NCI-H1092 (cell line): ENCODE measurements at regions not wholly inside any gene's neighbourhood (a gene's known extent, or its start where the extent isn't known, plus 50 kb on each side); places are given as distances from the start of the nearest gene placed in this dataset.
"Not testable (repeated sequence)": the region's sequence is repeated elsewhere in the genome, so short reads cannot be mapped to it uniquely, and the experiment has no call there.

Source experiments
- DNase-seq: peaks from one replicate; lab custom pipeline; 2025; lab: John Stamatoyannopoulos, UW

DNA sequence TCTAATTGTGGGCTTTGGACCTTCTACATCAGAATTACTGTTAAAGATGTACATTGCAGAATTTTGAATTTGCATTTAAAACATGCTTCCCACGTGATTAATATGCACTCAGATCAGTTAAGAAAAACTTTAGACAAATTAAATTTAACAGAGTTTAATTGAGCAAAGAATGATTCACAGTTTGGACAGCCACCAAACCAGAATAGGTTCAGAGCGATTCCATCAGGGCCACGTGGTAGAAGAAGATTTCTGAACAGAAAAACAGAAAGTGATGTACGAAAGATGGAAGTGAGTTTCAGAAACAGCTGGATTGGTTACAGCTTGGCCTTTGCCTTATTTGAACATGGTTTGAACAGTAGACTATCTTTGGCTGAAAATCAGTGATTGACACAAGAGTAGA, 704.2 kb upstream of the MAP3K7 start:
- no peak for DNase-seq

DNA sequence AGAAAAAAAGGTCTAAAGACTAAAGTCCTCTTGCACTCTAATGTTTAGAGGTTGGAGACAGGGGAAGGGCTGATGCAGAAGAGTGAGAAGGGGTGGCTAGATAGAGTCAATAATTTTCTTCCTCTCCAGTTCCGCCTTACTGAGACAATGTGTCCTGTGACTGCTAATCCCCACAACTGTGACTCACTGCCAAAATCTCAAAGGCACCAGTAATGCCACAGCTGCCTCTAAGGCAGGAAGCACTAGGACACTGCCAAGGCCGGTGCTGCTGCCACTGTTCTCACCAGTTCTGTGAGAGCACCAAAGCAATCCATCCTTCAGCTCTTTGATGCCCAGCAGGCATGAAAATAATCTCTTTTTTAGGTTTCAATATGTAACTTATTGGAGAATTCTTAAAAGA, 701.9 kb upstream of the MAP3K7 start:
- no peak for DNase-seq

DNA sequence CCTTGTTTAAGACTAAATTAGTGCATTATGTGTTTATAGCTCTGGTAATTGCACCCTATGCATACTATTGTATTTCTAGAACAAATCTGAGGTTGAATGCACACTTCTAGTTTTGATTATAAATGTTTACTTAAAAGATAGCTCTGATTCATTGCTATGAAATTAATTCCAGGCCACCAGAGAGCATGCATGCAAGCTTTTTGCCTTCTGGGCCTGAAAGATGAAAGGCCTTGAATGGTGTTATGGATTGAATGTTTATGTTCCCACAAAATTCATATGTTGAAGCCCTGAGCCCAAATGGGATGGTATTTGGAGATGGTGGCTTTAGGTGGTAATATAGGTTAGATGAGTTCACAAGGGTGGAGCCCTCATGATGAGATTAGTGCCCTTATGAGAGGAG, 695.0 kb upstream of the MAP3K7 start:
- DNase-seq: no peak

DNA sequence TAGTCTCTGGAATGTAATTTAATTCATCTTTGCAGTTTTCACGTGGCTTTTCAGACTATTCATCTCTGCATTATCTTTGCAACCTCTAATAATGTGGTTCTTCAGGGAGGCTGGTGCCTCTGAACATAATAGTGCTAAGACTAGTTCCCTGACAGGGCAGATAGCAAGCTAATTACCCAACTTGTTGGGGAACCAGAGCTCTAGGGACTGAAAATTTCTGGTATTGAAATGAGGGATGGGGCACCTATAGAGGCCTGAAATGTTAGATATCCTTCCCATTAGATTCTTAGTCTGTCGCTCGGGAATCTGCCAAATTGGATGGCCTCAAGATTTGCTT, 693.6 kb upstream of the MAP3K7 start:
- no peak for DNase-seq

DNA sequence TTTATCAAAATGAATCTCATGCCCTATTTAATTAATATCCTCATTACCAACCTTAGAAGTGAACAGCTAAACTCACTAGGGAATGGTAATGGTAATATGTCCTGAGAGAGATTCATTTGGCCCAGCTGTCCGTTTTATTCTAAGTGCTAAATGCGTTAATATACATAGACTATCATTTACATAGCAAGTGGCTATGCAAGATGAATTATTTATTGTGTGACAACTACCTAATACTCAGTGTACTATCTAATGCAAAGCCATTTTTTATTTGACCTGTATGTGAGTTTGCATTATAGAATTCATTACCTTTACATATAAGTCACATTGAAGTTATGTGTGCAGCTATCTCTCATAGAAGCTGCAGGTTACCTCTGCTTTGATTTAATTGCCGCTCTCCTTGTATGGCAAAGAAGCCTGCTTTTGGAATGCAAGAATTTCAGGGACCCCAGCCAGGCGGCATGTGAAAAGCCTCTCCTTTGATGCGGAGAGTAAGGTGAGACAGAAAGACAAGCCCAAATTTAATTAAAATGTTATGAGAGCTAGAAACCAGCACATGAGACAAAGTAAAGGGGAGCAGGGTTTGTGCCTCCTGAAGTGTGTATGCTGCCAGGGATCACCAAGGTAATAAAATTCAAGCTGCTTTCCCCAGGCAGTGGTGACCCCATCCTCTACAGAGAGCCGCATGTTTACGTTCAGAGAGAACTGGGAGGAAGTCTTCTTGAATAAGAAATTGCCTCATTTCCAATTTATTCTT, 693.0 kb upstream of the MAP3K7 start:
- no peak for DNase-seq

DNA sequence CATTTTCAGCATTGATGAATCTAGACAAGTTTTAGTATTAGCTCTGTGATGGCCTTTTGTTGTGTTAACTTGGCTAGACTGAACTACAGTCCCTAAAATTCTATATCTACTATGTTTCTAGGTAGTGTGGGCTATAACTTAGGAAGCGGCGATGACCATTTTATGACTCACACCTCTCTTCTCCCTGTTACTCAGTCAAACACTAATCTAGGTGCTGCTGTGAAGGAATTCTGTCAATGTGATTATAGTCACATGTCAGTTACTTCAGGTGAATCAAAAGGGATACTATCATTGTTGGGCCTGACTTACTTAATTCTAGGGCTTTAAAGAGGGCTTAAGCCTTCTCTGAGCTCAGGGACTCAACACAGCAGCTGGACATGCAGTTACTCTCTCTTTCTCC, 691.5 kb upstream of the MAP3K7 start:
- DNase-seq: no peak

DNA sequence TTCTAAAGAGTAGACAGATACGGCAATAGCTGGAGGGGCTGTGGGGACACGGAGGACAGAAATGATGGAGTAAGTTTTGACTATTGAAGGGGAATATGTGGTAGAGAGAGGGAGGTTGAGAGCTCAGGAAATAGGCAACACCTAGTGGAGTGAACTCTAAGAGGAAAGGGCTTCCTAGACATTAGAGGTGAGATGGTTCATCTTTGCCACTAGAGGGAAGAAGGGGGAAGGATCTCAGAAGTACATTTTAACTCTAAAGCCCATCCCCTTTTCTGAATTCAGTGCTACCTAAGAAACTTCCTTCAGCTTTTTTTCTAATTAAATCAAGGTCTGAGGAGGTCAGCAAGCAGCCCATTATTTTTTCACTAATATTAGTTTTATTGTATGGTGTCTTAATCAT, 689.4 kb upstream of the MAP3K7 start:
- no peak for DNase-seq

DNA sequence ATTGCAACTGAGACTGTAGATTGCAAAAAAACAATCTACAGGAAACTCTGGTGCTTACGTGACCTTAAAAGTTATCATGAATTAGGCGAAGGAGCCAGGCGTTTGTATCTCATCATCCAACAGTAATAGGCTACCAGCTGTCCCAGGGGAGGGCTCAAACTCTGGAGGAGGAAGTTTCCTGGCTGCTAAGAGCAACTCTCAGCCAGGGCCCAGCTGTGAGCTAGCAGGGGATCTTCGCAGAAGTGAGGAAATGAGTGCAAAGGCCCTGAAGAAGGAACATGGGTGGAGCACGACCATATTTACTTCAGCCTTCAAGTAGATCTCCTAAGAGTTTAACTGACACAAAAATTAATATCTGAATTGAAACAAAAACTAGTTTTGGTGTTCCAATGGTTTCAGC, 686.9 kb upstream of the MAP3K7 start:
- DNase-seq: no peak

DNA sequence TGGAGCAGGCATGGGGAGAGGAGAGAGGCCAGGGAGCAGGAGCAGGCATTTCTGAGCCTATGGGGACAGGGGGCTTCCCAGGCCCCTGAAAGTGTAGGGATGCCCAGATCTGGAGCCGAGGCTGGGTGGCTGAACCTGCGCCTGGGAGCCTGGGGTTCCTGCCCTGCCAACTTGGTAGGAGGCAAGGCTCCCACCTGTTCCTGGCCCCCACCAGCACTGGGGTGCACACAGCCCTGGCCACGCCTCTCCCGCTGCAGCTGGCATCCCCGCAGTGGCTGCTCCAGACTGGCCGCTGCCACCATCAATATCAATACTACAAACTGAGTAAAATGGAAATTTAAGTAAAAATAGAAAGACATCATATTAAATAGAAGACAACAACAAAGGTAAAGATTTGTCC, 684.9 kb upstream of the MAP3K7 start:
- no peak for DNase-seq

DNA sequence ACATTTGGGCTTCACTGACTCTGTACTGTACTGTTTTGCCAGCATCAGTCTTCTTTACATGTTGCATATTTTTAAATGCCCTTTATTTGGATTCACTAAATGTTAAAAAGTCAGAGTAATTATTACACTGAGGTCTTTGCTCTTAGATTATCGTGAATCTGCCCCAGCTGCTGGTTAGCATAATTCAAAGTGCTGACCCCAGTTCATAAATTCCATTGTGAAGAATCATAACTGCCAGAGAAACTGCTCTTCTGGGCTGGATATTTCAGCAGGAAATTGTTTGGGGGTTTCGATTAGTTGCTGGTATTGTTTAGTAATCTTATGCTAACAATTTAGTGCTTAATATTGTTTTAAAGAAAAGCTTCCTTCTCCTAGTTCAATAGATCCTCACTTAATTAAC, 682.1 kb upstream of the MAP3K7 start:
- DNase-seq: no peak

DNA sequence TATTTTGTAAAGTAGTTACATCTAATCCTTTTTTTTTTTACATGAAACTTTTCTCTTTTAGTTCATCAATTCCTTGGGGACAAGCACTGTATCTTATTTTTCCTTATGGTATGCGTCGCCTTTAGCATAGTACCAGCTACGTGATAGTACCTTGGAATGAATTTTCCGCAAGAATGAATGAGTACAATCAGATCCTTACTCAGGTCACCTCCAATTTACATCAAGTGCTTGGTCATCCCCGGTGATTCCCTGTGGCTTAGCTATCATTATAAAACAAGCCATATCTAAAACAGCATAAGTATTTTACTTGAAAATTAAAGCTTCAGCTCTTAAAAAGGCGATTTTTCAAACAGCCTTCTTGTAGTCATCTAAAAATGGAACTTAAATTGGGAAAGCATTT, 680.4 kb upstream of the MAP3K7 start:
- DNase-seq: no peak

DNA sequence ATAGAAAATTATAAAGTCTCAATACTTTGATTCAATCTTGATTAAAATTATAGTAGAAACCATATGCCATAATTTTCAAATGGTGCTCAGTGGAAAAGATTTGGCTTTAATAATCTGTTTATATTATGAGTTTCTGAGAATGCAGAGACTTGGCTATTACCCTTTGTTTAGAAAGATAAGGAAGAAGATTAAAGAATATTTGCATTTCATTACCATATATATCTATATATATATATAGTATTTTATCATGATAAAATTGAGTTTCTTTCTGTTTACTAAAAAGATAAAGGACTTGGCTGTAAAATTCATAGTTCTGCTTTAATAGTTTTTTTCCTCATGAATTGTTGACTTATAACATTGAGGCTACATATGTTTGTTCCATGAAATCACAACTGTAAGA, 679.3 kb upstream of the MAP3K7 start:
- DNase-seq: no peak

DNA sequence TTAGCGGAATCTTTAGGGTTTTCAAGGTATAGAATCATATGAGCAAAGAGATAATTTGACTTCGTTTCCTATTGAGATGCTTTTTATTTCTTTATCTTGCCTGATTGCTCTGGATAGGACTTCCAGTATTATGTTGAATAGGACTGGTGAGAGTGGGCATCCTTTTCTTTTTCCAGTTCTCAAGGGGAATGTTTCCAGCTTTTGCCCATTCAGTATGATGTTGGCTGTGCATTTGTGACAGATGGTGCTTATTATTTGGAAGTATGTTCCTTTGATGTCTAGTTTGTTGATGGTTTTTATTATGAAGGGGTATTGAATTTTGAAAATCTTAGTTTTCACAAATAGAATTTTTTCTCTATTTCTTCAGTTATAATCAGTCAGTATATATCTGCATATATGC, 656.6 kb upstream of the MAP3K7 start:
- DNase-seq: no peak

DNA sequence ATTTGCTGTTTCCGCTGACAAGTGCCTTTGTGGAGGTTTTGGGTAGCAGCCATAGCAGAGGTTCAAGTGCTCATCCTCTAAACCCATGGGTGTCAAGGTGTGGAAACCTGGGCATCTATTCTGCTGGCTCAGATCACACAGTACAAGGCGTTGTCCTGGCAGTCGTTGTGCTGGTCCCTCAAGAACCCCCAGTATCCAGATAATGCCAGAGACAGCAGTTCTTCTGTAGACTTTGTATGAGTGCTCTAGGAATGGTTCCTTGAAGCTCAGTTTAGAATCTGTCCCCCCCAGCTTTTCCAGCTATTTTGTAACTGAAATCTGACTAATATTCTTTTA, 655.7 kb upstream of the MAP3K7 start:
- DNase-seq: no peak

DNA sequence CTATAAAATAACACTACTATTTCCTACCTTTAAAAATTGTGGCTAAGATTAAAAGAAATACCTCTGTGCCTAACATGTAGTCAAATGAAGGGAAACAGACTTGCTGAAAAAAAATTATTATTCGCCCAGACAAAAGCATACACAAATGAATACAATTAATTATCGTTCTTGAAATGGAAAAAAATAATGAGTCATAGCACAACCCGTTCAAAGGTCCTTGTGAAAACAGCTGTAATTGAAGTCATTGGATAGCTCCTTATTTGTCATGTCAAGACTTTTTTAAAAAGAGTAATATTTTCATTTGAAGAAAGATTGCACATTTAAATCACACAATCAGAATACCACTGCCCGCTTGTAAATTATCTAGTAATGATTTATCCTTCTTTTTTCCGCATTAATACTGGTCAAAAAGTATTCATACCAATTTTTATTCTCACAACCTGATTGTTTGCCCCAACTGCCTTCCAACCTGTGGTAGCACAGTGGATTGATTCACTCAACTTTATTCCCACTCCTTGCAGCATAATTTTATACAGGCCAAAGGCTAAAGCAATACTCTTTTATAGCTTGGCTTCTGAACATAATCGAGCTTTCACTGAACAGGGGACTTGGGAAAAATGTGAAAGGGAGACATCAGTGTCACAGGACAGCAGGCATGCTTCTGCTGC, 655.2 kb upstream of the MAP3K7 start:
- no peak for DNase-seq

DNA sequence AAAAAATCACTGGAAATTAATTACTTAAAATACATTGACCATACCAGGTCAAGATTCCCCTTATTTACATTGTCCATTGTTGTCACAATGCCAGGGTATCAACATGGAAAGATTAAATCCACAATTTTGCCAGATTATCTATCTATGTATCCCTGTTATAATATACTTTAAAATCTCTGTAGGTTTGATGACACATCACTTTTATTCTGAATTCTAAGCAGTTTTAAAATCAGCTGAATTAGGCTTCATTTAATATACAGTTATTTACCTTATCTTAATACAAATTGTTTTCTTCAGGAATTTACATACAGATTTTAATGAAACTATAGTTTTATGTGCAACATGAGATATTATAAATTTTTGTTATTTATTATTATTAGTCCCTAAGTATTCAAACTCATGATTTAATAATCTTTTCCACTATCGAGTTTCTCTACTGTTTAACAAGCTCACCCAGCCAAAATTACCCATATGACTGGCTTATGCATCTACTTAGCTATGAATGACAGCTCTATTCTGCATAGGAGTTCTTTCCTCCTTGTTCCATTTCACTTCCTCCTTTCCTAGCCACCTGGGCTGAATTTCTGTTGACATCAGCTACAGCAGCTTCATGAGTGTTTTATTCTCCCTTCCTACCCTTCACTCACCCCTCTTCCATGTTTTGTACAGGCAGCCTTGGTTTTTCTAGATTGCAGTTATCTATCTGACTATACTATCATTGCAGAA, 654.2 kb upstream of the MAP3K7 start:
- no peak for DNase-seq

DNA sequence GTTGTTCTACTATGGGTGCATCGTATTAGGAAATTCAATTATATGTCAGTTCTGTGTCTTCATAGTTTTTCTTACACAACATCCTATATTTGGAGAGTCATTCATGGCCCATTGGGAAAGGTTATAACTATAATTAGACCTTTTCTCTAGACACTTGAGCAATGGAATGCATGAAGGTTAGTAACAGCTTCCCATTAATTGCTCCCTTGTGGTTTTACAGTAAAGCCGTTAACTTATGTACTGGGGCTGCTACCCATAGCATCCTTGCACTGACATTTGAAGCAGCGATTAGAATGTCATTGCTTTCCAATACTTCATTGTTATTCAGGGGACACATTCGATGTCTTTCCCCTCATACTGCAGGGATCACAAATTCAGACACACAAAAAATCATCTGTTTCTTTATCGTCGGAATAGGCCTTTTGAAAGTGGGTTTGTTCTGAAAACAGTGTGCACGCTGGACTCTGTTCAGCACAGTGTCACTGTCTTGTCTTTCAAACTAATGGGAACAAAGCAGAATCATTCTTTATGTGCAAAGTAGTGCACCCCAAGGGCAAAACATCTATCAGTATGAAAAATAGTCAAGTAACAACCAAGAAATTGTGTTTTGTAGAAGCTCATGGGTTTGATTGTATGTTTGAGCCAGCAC, 634.3 kb upstream of the MAP3K7 start:
- DNase-seq: no peak

DNA sequence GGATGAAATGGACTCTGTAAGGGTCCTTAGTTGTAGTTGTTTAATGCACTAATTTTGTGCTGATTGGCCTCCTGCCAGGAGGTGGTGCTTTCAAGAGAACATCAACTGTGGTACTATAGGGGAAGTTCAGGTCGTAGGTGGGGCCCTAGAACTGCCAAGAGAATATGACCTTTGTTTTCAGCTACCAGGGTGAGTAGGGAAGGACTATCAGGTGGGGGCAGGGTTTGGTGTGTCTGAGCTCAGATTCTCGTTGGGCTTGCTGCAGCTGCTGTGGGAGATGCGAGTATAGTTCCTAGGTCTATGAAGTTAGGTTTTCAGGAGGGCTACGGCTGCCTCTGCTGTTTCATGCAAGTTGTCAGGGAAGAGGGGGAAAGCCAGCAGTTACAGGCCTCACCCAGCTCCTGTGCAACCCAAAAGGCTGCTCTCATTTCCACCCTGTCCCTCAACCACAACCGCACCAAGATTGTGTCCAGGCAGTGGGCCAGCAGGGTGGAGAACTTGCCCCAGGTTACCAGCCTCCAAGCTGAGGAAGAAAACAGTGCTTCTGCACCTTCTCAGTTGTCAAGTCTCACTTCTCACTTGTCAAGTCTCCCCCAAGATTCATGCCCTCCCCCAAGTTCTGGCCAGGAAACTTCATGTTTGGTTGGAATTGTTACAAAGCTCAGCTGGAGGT, 626.5 kb upstream of the MAP3K7 start:
- DNase-seq: no peak

DNA sequence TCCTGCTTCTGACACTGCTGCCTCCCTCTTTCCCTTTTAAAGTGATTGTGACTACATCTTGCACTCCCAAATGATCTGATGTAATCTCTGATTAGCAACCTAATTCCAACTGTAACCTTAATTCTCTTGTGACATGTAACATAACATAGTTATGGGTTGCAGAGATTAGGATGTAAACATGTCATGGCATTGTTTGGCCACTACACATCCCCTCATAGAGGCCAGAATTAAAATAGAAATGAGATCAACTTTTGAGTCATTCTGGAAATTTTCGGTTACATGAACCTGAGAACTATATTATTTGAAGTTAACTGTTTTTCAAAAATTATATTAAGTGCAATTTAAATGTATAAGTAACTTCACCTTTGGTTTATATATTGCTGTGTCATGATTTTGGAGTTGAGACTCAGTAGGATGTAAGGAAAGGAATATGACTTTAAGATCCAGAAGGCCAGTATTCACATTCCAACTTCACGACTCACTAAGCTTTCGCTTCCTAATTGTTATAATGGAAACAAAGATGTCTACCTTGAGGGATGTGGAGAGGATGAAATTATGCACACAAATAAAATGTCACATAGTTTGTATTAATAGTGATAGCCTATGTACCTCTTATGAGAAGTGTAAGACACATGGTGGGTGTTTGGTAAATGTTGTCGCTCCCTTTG, 611.9 kb upstream of the MAP3K7 start:
- no peak for DNase-seq

DNA sequence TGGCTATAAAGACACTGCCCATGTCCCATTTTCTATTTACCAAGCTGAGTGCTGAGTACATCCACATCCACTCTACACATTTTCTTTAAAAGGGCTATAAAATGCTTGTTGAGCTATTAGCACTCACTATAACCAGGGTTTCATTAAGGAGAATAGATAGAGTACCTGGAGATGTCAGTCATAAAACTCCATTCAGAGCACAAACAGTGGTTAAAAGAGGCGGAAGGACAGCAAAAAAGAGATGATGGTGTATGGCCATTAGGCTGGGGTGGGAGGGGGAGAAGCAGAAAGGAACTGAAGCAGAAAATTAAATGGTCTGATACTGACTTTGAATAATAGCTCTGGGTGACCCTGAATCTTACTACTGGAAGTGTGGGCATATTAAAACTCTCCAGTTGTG, 609.9 kb upstream of the MAP3K7 start:
- DNase-seq: no peak

DNA sequence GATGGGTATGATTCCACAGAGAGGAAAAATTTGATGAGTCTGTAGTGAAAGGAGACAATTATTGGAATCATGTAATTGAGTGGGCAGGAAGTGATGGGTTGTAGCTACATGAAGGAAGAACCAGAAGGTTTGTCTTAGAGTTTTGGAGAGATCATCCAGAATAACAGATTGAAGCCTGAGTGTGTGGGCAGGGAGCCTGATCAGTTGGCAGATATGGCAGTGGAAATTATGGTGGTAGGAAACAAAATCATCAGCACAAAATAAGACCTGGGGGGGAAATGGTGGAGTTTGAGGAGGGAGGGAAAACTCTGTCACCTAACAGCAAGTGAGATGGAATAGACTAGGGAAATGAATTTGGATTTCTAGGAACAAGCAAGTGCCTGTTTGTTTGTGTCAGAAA, 606.6 kb upstream of the MAP3K7 start:
- no peak for DNase-seq

DNA sequence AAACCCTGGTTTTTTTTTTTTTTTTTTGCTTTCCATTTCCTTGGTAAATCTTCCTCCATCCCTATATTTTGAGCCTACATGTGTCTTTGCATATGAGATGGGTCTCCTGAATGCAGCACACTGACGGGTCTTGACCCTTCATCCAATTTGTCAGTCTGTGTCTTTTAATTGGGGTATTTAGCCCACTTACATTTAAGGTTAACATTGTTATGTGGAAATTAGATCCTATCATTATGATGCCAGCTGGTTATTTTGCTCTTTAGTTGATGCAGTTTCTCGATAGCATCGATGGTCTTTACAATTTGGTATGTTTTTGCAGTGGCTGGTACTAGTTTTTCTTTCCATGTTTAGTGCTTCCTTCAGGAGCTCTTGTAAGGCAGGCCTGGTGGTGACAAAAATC, 603.2 kb upstream of the MAP3K7 start:
- not testable (repeated sequence) for DNase-seq
